K562 (cell line): ENCODE measurements at regions not wholly inside any gene's neighbourhood (a gene's known extent, or its start where the extent isn't known, plus 50 kb on each side); places are given as distances from the start of the nearest gene placed in this dataset.

Experiments used
- ATAC-seq: fragments of 200-7000 bp; cut with Tn5 transposase; 3 replicates; pipeline ENCODE4 v1.9.1; 2020; ENCODE audit warnings: moderate library complexity
- BruUV-seq: library from RNA; stranded (reverse); fragments of 400-500 nt; replicated peaks from 2 replicates; lab custom pipeline; 2021; lab: Mats Ljungman, UMichigan
- CTCF ChIA-PET: fragments of 300-600 bp; formaldehyde crosslinking; extraction: SDS; loops from one replicate; lab custom pipeline; 2021; ENCODE audit warnings: low intra/inter-chr PET ratio; lab: Yijun Ruan, JAX
- POLR2A ChIA-PET: fragments of 300-600, 350-650 bp; sonication (Branson Sonifier 250); formaldehyde crosslinking; extraction: SDS; loops from one replicate; lab custom pipeline; 2021; ENCODE audit warnings: antibody characterized with exemption, inconsistent platforms; lab: Yijun Ruan, JAX
- DNase-seq, 4 experiments: peaks; one replicate each; pipeline versions ENCODE4 v3.0.0 to v3.0.0-alpha.2; 2011 to 2018; ENCODE audit warnings: low spot score in 3 of 4, mixed read lengths in 3 of 4; ENCODE audit errors: extremely low read depth in 1 of 4
- FAIRE-seq: peaks from 2 replicates; lab custom pipeline; 2011; peaks lifted over from hg19 to GRCh38; lab: Jason Lieb, UNC
- H2AFZ ChIP-seq: 2 replicates; pipeline ENCODE4 v1.6.0; 2011; ENCODE audit warnings: low read depth, low read length, control low read depth, inconsistent platforms
- H3K27ac ChIP-seq: fragments of 200-600 bp; 3 replicates; pipeline ENCODE4 v1.8.0; 2011; ENCODE audit warnings: low read depth, mild to moderate bottlenecking, control low read depth, inconsistent platforms, low read length, moderate library complexity, mixed read lengths; ENCODE audit errors: extremely low read depth
- H3K27me3 ChIP-seq, 2 experiments: fragments of 300-600 bp in 1 of 2; 2 replicates in 1 of 2; 3 replicates in 1 of 2; pipeline versions ENCODE4 v1.6.0 to v1.8.0; 2011; ENCODE audit warnings: inconsistent platforms in 2 of 2, low read length in 2 of 2, mild to moderate bottlenecking in 1 of 2, mixed read lengths in 1 of 2, moderate library complexity in 1 of 2; ENCODE audit not compliant: control insufficient read depth in 2 of 2, insufficient read depth in 2 of 2
- H3K36me3 ChIP-seq: fragments of 300-600 bp; 3 replicates; pipeline ENCODE4 v1.8.0; 2011; ENCODE audit warnings: mild to moderate bottlenecking, low read length, inconsistent platforms; ENCODE audit not compliant: control insufficient read depth, insufficient read depth
- H3K4me1 ChIP-seq, 2 experiments: fragments of 200-600 bp in 1 of 2; replicated peaks in 1 of 2; 2 replicates in 1 of 2; 3 replicates in 1 of 2; pipeline versions ENCODE4 v1.5.1 to v1.8.0; 2011; ENCODE audit warnings: inconsistent platforms in 2 of 2, low read length in 2 of 2, mild to moderate bottlenecking in 1 of 2, mixed read lengths in 1 of 2, moderate library complexity in 1 of 2; ENCODE audit not compliant: control insufficient read depth in 2 of 2, insufficient read depth in 2 of 2
- H3K4me2 ChIP-seq: 2 replicates; pipeline ENCODE4 v1.6.1; 2011; ENCODE audit warnings: low read length, control low read depth, inconsistent platforms, mixed read lengths; ENCODE audit not compliant: insufficient read depth
- H3K4me3 ChIP-seq: fragments of 200-600 bp; sonication (generic), shearing (Covaris generic); 2 replicates; pipeline ENCODE4 v1.5.1; 2016; ENCODE audit warnings: control low read depth, inconsistent platforms
- H3K79me2 ChIP-seq: fragments of 200-600 bp; 3 replicates; pipeline ENCODE4 v1.8.0; 2011; ENCODE audit warnings: low read length, inconsistent platforms; ENCODE audit not compliant: control insufficient read depth, insufficient read depth
- H3K9ac ChIP-seq, 2 experiments: 2 replicates each; pipeline versions ENCODE4 v1.6.0 to v1.6.1; 2011; ENCODE audit warnings: low read depth in 2 of 2, low read length in 2 of 2, control low read depth in 1 of 2, inconsistent platforms in 1 of 2, mild to moderate bottlenecking in 1 of 2, mixed read lengths in 1 of 2; ENCODE audit not compliant: insufficient read depth in 1 of 2
- H3K9me1 ChIP-seq: one replicate; pipeline ENCODE4 v1.6.0; 2011; ENCODE audit warnings: inconsistent platforms, mild to moderate bottlenecking, low read length, moderate library complexity; ENCODE audit not compliant: control insufficient read depth, insufficient read depth
- H3K9me3 ChIP-seq: replicated peaks from 2 replicates; pipeline ENCODE4 v1.5.1; 2011; ENCODE audit warnings: low read depth, low read length, inconsistent platforms; ENCODE audit not compliant: control insufficient read depth, insufficient read depth
- H4K20me1 ChIP-seq: replicated peaks from 2 replicates; pipeline ENCODE4 v1.6.1; 2011; ENCODE audit warnings: low read length, inconsistent platforms, mixed read lengths; ENCODE audit not compliant: control insufficient read depth, insufficient read depth
- CHCHD3 ChIP-seq: fragments of 250-450 bp; sonication (Bioruptor Pico); IDR thresholded peaks from 2 replicates; pipeline ENCODE4 v2.1.2; 2022; ENCODE audit warnings: mild to moderate bottlenecking
- DLX4 ChIP-seq: fragments of 250-450 bp; sonication (Bioruptor Pico); IDR thresholded peaks from 2 replicates; pipeline ENCODE4 v1.6.1; 2021; ENCODE audit warnings: mild to moderate bottlenecking
- E2F6 ChIP-seq, 2 experiments: IDR thresholded peaks; 2 replicates each; pipeline ENCODE4 v1.6.1; 2011; ENCODE audit warnings: borderline replicate concordance in 1 of 2, control low read depth in 1 of 2, low read depth in 1 of 2, low read length in 1 of 2, mild to moderate bottlenecking in 1 of 2, mixed read lengths in 1 of 2, moderate library complexity in 1 of 2; ENCODE audit not compliant: insufficient read depth in 1 of 2, insufficient read length in 1 of 2, poor library complexity in 1 of 2, severe bottlenecking in 1 of 2; ENCODE audit errors: extremely low read depth in 1 of 2
- FOXM1 ChIP-seq, 2 experiments: fragments of 450-650 bp in 1 of 2; sonication (generic) in 1 of 2; formaldehyde crosslinking in 1 of 2; IDR thresholded peaks; 2 replicates each; pipeline versions ENCODE4 v1.6.1 to v1.9.0; 2017 to 2022; ENCODE audit warnings: low read depth in 2 of 2, mild to moderate bottlenecking in 2 of 2, missing genetic modification reagents in 1 of 2, moderate library complexity in 1 of 2
- GABPB1 ChIP-seq: sonication (generic); formaldehyde crosslinking; IDR thresholded peaks from 2 replicates; pipeline ENCODE4 v1.8.0; 2022; ENCODE audit warnings: mild to moderate bottlenecking, missing genetic modification reagents
- LARP7 ChIP-seq: fragments of 450-650 bp; IDR thresholded peaks from 2 replicates; pipeline ENCODE4 v1.6.1; 2016
- LCOR ChIP-seq: sonication (generic); formaldehyde crosslinking; IDR thresholded peaks from 2 replicates; pipeline ENCODE4 v1.8.0; 2022; ENCODE audit warnings: mild to moderate bottlenecking, missing genetic modification reagents
- MBD2 ChIP-seq: sonication (generic); IDR thresholded peaks from 2 replicates; pipeline ENCODE4 v1.6.1; 2016; ENCODE audit warnings: low read depth, borderline replicate concordance
- PRDM10 ChIP-seq: fragments of 450-650 bp; IDR thresholded peaks from 2 replicates; pipeline ENCODE4 v1.6.1; 2018; ENCODE audit not compliant: partially characterized antibody
- PREB ChIP-seq: sonication (generic); formaldehyde crosslinking; IDR thresholded peaks from 2 replicates; pipeline ENCODE4 v1.8.1; 2023; ENCODE audit warnings: mild to moderate bottlenecking, missing genetic modification reagents
- SAP30 ChIP-seq: fragments of 200-600 bp; sonication (generic); IDR thresholded peaks from 2 replicates; pipeline ENCODE4 v1.6.1; 2012; ENCODE audit warnings: borderline replicate concordance, low read depth, mild to moderate bottlenecking, moderate library complexity, low read length, control low read depth, inconsistent platforms; ENCODE audit not compliant: insufficient read depth, poor library complexity, severe bottlenecking
- XRCC3 ChIP-seq: fragments of 450-650 bp; IDR thresholded peaks from 2 replicates; pipeline ENCODE4 v1.6.1; 2017; ENCODE audit warnings: mild to moderate bottlenecking, moderate library complexity
- ZNF24 ChIP-seq: fragments of 450-650 bp; IDR thresholded peaks from 2 replicates; pipeline ENCODE4 v1.6.1; 2016
- WGBS: fragments of 100-300 bp; shearing (Covaris generic); methylation state at CpG from one replicate; pipeline ENCODE4 v1.1.6; 2016; ENCODE audit warnings: low coverage, mixed read lengths; ENCODE audit not compliant: insufficient coverage; ENCODE audit errors: missing lambda C conversion rate; 5-methylcytosine and 5-hydroxymethylcytosine counted together
- in situ Hi-C: fragments of 300-500 bp; cut with MboI; formaldehyde crosslinking; loops from 4 replicates; pipeline ENCODE4 v1.15.0; 2018; ENCODE audit warnings: inconsistent platforms, mixed read lengths
- intact Hi-C: fragments of 100-400 bp; cut with micrococcal nuclease; formaldehyde crosslinking; loops from 2 replicates; pipeline ENCODE4 v1.14.2; 2022

- no peaks in the 10 kb centered on the region for H3K27me3 ChIP-seq
- ChIA-PET CTCF (interaction anchor here (0.6 kb wide), 1 partner anchor 33 kb away, joined by 3 read pairs; no protein-coding TSS in a partner anchor), POLR2A (interaction anchor here (0.8 kb wide), 1 partner anchor 23 kb away, joined by 3 read pairs; no protein-coding TSS in a partner anchor)
- no peaks in the 10 kb centered on the region for H3K36me3 ChIP-seq
- no peaks in the 10 kb centered on the region for H4K20me1 ChIP-seq
- BruUV-seq, result no TSS peak
- FAIRE-seq, result no peak
- no peak; the same call in 2 of the 3 replicates for ATAC-seq
- in situ Hi-C loops (no loop called here), intact Hi-C loops (no loop called here)
- H3K9ac ChIP-seq, result no peak overlapping the region
- H3K4me2 ChIP-seq, result no peak overlapping the region
- H3K4me1 ChIP-seq, result no peaks in the 10 kb centered on the region; a peak in 1 of 5 replicates
- H3K79me2 ChIP-seq, result no peaks in the 10 kb centered on the region
- no peak overlapping the region for H3K4me3 ChIP-seq
- 8% methylated on average over 5 of the region's 5 CpGs for WGBS
- DNase-seq, result peak in 1 of 4 experiments; percentile 7
- H3K9me1 ChIP-seq, result no peaks in the 10 kb centered on the region
- H2AFZ ChIP-seq, result no peak overlapping the region
- no peak overlapping the region for H3K27ac ChIP-seq
- peaks cover 4% of the 10 kb centered on the region; the same call in 1 of the 2 replicates for H3K9me3 ChIP-seq
- no peak for TF ChIP-seq CHCHD3 (CRISPR knock-in tag)
- TF ChIP-seq GABPB1, result no peak
- no peak for TF ChIP-seq SAP30
- TF ChIP-seq PRDM10, result no peak
- TF ChIP-seq FOXM1 (IDR thresholded peaks at IDR 0.05; ENCODE audit: low read depth), result no peak
- no peak for TF ChIP-seq FOXM1 (CRISPR knock-in tag; IDR thresholded peaks at IDR 0.05; ENCODE audit: low read depth)
- no peak for TF ChIP-seq E2F6 (IDR thresholded peaks at IDR 0.05; ENCODE audit: borderline replicate concordance in 1 of 2, extremely low read depth in 1 of 2, insufficient read depth in 1 of 2, insufficient read length in 1 of 2, low read depth in 1 of 2, low read length in 1 of 2, poor library complexity in 1 of 2, severe bottlenecking in 1 of 2)
- TF ChIP-seq PREB (CRISPR knock-in tag), result no peak
- TF ChIP-seq LCOR (CRISPR knock-in tag), result no peak
- no peak for TF ChIP-seq LARP7
- TF ChIP-seq XRCC3, result no peak
- no peak for TF ChIP-seq MBD2
- TF ChIP-seq ZNF24, result no peak
- TF ChIP-seq DLX4, result no peak
Measured at GRCh38 chr1:214976665-214977064, 105.9 kb upstream of the KCNK2 start.
